GM18520 (cell line): ENCODE measurements at regions not wholly inside any gene's neighbourhood (a gene's known extent, or its start where the extent isn't known, plus 50 kb on each side); places are given as distances from the start of the nearest gene placed in this dataset.
"Not testable (repeated sequence)": the region's sequence is repeated elsewhere in the genome, so short reads cannot be mapped to it uniquely, and the experiment has no call there.

Source experiments
- ATAC-seq: cut with Tn5 transposase; IDR thresholded peaks from one replicate; pipeline ENCODE4 v1.9.1; 2021; ENCODE audit not compliant: unreplicated experiment

DNA sequence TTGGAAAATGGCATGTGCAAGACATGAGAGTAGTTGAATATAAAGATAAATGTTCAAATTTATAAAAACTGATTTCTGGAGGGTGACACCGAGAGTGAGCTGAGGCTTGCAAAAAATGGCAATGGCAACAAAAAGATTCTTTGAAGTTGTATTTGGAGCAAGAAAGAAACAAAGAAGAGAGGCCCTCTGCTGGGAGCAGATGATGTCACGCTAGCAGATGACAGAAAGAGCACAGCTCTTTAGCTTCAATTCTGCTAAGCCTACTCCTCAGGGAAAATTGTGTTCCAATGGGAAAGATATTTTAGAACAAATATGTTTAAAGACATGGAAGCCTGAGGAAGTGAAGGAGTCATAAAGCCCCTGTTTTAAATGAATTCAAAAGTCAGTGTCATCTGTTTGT lies 125.3 kb upstream of the NOX3 start:
- ATAC-seq: no peak

GRCh38 chr6:155578251-155578650 lies 122.6 kb upstream of the NOX3 start:
- ATAC-seq: no peak

GRCh38 chr6:155561966-155562364 lies 106.3 kb upstream of the NOX3 start:
- ATAC-seq: no peak

GRCh38 chr6:155561257-155561965 lies 105.8 kb upstream of the NOX3 start:
- ATAC-seq: no peak

DNA sequence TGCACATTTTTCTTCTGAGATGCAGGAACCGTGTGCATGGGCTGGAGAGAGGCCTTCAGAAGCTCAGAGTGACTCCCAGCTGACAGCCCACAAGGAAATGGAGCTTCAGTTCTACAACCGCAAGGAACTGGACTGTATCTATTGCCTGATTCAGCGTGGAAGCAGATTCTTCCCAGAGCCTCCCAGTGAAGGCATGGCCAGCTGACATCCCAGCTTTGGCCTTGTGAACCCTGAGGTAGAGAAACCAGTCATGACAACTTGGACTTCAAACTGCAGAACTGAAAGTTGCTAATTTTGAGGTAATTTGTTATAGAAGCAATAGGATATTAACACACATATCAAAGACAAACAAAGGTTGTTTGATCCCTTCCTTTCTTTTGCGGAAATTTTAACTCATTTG lies 94.3 kb upstream of the NOX3 start:
- ATAC-seq: no peak

- no peak for ATAC-seq
Measured at GRCh38 chr6:155549028-155549798, 93.6 kb upstream of the NOX3 start.

GRCh38 chr6:155548576-155548975 lies 92.9 kb upstream of the NOX3 start:
- no peak for ATAC-seq

- ATAC-seq: no peak
Measured at GRCh38 chr6:155544677-155545076, 89.0 kb upstream of the NOX3 start.

DNA sequence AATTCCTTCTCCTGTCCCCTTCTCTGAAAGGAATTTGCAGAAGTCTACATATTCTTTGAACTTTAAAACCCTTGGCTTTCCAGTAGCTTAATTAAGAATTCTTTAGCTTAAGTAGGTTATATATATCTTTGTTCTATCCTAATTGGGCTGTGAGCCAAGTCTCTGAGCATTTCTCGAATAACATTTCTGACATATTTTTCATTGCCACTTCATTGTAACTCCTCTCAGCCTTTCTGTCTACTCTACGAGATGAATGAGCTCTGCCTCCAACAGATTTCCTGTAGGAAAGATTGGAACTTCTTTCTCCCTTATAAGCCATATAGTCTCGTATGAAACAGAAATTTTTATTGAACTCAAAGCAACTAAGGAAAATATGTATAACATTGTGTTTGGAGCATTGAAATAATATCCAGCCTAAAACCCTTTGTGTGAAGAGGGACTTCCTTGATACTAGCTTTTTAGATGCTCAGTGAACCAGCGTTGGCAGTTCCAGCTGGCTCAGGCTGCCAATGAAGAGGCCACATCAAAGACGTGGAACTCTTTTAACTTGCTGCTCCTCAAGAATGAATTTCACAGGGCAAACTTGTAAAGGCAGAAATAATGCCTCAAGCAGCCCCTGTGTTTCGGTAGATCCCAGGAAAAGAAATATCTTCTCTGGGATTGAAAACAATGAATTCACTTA lies 87.7 kb upstream of the NOX3 start:
- ATAC-seq: no peak

DNA sequence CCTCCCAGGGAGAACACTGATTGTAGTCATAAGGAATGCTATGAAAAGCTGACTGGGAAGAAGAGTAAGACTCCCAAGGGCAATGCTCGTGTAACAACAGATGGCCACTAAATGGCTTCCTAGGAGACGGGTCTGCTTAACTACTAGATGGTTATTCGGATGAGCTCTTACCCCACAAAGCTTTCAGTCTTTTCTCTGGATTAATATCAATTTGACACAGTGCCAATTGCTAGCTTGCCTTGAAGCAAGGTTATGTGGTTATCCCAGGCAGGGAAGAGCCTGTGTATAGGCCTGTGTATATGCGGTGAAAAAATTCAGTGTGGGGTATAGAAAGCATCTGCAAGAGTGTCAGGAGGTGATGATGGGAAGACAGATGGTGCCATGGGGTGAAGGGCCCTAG lies 86.4 kb upstream of the NOX3 start:
- no peak for ATAC-seq

- ATAC-seq: no peak
Measured at GRCh38 chr6:155538708-155539390, 83.2 kb upstream of the NOX3 start.

DNA sequence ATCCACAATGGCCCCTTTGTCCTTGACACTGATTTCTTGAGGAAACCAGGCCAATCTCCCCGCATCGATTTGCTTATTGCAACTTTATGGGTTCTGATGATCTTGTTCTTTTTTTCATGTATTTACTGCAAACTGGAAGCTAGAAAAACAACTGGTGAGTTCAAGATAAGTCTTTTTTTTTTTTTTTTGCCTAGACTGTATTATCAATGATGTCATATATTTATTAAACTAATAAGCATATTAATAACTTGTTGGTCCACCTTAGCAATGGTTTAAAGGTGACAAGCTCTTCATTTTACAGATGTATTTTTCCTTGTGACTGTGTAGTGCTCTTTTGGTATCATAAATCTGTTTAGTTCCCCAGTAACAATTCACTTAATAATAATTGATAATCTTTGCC lies 79.0 kb upstream of the NOX3 start:
- no peak for ATAC-seq

DNA sequence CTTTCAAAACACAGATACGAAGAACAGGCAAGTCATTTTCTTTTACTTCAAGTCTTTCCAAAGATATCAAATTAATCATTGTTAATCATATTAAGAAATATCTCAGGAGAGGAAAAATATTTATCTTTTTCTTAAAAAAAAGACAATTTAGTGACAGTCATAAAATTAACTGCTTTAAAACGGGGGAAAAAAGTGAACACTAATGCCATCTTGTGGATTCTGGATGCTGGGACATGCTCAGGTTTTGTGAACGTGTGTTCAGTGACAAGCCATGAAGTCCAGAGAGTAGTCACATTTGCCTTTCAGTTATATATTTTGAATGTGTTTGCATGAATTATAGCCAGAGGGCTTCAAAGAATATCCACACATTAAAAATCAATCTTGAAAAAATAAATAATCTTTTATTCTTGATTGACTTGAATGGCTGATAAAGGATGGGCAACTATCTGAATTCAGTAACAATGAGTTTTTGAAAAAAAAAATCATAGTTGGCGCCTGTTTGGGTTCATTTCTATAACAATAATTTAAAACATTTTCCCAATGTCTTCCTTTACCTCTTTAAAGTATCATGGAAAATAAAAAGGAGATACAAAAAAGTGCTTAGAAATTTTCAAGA lies 74.7 kb upstream of the NOX3 start:
- no peak for ATAC-seq

- not testable (repeated sequence) for ATAC-seq
Measured at GRCh38 chr6:155529814-155530213, 74.2 kb upstream of the NOX3 start.

DNA sequence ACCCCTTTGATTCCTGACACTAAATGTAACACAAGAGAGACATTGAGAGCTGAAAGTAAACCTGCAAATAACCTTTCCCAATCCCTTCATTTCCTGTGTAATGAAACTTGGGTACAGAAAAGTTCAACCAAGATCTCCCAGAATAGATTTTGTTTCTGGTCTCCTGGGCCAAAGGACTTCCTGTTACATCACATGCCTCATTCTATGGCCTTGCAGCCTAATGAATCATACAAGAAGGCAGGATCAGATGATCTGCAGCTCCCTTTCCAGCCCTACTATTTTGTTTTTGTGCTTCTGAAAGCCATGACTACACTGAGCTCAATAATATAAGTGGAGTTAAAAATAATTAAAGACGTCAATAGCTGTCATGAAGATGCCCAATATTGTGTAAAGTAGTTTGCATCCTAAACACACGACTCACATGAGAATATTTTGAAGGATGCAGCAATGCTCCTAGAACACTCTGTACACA lies 73.4 kb upstream of the NOX3 start:
- no peak for ATAC-seq

GRCh38 chr6:155528335-155528734 lies 72.7 kb upstream of the NOX3 start:
- no peak for ATAC-seq

- no peak for ATAC-seq
Measured at GRCh38 chr6:155527443-155527842, 71.8 kb upstream of the NOX3 start.

- no peak for ATAC-seq
Measured at GRCh38 chr6:155523821-155524651, 68.4 kb upstream of the NOX3 start.

GRCh38 chr6:155521719-155522118 lies 66.1 kb upstream of the NOX3 start:
- ATAC-seq: no peak

GRCh38 chr6:155520078-155520477 lies 64.4 kb upstream of the NOX3 start:
- ATAC-seq: no peak
